ENCODE measurements at regions not wholly inside any gene's neighbourhood (a gene's known extent, or its start where the extent isn't known, plus 50 kb on each side); places are given as distances from the start of the nearest gene placed in this dataset.
"Not testable (repeated sequence)": the region's sequence is repeated elsewhere in the genome, so short reads cannot be mapped to it uniquely, and the experiment has no call there.

DNA sequence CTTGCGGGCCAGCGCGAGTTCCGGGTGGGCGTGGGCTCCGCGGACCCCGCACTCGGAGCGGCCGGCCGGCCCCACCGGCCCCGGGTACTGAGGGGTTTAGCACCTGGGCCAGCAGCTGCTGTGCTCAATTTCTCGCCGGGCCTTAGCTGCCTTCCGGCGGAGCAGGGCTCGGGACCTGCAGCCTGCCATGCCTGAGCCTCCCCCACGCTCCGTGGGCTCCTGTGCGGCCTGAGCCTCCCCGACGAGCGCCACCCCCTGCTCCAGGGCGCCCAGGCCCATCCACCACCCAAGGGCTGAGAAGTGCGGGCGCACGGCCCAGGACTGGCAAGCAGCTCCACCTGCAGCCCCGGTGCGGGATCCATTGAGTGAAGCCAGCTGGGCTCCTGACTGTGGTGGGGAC is 73.6 kb upstream of the LTA4H start:
- not testable (repeated sequence) for H3K36me3 Mint-ChIP-seq (ENCODE audit: low read depth); DNase-seq; H3K9me3 ChIP-seq (ENCODE audit: control insufficient read depth, low read length, poor library complexity, severe bottlenecking); H3K27ac Mint-ChIP-seq; ATAC-seq; H3K4me3 Mint-ChIP-seq; H3K27me3 Mint-ChIP-seq
- H3K4me1 Mint-ChIP-seq: peaks cover 19% of the 10 kb centered on the region

DNA sequence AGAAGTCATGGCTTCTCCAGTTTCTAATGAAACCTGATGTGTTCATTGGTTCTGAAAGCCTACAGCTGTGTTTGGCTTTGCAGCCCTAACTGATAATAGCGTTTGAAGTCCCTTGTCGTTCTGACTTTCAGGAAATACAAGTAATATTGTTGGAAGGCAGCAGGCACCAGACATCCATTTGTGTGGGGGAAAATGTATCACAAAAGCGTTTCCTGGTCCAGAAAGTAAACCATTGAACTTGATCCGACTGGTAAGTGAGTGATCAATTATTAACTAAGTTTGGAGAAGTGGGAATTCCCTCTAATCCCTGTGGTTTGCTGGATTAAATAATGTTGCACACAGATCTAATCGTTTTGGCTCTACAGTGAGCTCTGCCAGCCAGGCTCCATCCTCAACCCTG is 77.3 kb upstream of the LTA4H start:
- Mint-ChIP-seq H3K4me1 (peaks cover 12% of the 10 kb centered on the region), H3K36me3 (ENCODE audit: low read depth) (no peaks in the 10 kb centered on the region), H3K4me3 (no peak overlapping the region), H3K27me3 (no peaks in the 10 kb centered on the region), H3K27ac (no peak overlapping the region)
- ATAC-seq (no peak), DNase-seq (no peak)
- H3K9me3 ChIP-seq (ENCODE audit: control insufficient read depth, low read length, poor library complexity, severe bottlenecking): no peaks in the 10 kb centered on the region

DNA sequence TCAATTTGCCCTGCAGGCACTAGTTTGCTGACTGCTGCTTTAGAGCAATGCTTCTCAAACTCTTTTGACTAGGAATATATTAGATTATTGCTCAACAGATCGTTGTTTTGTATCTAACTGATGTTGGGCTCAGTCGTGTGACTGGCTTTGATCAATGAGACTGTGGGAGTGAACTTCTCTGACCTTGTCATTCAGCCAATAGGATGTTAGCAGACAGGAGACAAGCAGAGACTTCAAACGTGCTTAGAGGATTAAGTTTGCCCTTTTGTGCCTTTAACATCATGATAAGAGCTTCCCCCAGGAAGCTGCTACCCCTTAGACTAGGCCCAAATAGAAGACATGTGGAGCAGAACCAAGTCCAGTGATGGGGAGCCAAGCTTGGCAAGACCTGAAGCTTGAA is 76.7 kb upstream of the ELK3 start:
- Mint-ChIP-seq H3K36me3 (ENCODE audit: low read depth) (no peaks in the 10 kb centered on the region), H3K4me3 (no peak overlapping the region), H3K27ac (no peak overlapping the region), H3K27me3 (no peaks in the 10 kb centered on the region), H3K4me1 (peaks cover 3% of the 10 kb centered on the region)
- no peaks in the 10 kb centered on the region for H3K9me3 ChIP-seq (ENCODE audit: control insufficient read depth, low read length, poor library complexity, severe bottlenecking)
- ATAC-seq (no peak), DNase-seq (no peak)

DNA sequence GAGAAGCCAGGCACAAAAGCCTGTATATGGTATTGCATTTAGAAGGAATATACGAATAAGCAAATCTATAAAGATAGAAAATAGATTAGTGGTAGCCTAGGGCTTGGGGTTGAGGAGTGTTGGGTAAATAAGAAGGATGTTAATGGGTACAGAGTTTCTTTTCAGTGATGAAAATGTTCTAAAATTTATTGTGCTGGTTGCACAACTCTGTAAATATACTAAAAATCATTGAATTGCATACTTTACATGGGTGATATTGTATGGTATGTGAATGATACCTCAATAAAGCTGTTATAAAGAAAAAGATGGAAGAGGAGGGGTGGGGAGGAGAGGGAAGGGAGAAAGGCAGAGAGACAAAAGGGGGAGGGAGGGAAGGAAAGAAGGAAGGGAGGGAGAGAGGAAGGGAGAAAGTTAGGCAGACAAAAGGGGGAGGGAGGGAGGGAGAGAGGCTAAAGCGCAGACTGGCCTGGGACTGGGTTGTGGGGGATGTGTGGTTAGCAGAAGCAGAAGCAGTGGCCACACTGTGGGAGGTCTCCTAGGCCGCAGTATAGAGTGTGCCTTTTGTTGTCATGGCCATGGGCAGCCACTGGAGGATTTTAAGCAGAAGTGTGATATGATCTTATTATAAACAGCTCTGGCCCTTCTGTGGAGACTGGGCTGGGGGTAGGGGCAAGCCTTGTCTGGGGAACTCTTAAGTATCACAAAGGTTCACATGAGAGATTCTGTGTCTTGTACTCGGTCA is 73.6 kb upstream of the ELK3 start:
- H3K4me1 Mint-ChIP-seq: peaks cover 3% of the 10 kb centered on the region
- H3K36me3 Mint-ChIP-seq (ENCODE audit: low read depth): no peaks in the 10 kb centered on the region
- no peak for DNase-seq
- ATAC-seq: peak; percentile 45
- no peaks in the 10 kb centered on the region for H3K9me3 ChIP-seq (ENCODE audit: control insufficient read depth, low read length, poor library complexity, severe bottlenecking)
- H3K27ac Mint-ChIP-seq: no peak overlapping the region
- H3K4me3 Mint-ChIP-seq: no peak overlapping the region
- H3K27me3 Mint-ChIP-seq: no peaks in the 10 kb centered on the region

DNA sequence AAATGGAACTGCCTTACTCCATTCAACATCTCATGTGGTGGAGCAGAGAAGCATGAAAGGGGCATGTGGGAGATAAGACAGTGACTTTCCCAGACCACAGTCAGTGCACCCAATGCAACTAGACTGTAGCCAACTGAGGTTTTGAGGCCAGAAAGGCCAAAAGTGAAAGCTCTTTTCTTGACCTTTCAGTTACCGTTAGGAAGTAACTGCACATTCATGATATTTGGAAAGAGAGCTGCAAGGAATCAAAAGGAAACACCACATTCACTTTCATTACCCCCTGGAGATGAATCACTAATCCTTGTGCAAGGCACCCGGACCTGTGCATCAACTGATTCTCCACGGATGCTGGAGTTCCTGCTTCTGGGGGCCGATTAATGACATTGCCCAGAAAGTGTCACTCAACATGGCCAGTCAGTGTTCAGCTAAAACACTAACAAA is 72.9 kb upstream of the ELK3 start:
- Mint-ChIP-seq H3K27me3 (no peaks in the 10 kb centered on the region), H3K36me3 (ENCODE audit: low read depth) (no peaks in the 10 kb centered on the region), H3K27ac (no peak overlapping the region), H3K4me3 (no peak overlapping the region), H3K4me1 (peaks cover 3% of the 10 kb centered on the region)
- H3K9me3 ChIP-seq (ENCODE audit: control insufficient read depth, low read length, poor library complexity, severe bottlenecking): no peaks in the 10 kb centered on the region
- DNase-seq (no peak), ATAC-seq (no peak)

DNA sequence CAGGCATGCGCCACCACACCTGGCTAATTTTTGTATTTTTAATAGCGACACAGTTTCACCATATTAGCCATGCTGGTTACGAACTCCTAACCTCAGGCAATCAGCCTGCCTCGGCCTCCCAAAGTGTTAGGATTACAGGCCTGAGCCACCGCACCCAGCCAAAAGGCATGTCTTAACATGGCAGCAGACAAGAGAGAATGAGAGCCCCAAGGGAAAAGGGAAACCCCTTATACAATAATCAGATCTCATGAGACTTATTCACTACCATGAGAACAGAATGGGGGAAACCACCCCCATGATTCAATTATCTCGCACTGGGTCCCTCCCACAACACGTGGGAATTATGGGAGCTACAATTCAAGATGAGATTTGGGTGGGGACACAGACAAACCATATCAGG is 65.9 kb upstream of the ELK3 start:
- not testable (repeated sequence) for ATAC-seq; DNase-seq; H3K9me3 ChIP-seq (ENCODE audit: control insufficient read depth, low read length, poor library complexity, severe bottlenecking); H3K4me3 Mint-ChIP-seq; H3K27ac Mint-ChIP-seq; H3K36me3 Mint-ChIP-seq (ENCODE audit: low read depth)
- H3K4me1 Mint-ChIP-seq: peaks cover 10% of the 10 kb centered on the region
- peaks cover 16% of the 10 kb centered on the region for H3K27me3 Mint-ChIP-seq

DNA sequence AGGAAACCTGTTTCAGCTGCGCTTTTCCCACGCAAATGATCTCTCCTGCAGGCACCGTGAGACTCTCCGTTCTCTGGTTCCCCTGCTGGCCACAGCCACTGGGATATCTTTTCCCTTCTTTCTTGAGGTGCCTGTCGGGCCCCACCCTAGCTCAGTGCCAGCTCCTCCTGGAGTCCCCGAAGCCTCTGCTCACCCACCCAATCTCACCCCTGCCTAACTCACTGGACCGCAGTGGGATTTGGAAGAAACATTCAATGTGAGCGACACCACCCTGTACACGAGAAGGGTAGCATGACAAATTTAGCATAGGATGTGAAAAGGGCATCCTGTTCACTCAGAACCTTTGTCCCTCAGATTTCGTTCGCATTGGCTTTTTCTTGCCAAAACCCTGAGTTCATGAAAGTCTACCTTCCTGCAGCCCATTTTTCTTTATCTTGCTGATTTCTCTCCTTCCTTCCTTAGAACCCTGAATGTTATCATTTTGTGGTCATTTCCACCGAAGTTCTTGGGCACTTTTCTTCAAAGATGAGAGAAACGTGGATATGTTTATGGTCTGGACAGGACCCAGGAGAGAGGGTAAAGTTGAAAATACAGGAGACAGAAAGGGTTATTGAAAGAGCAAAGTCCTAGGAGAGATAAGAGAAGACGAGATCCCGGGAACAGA is 63.6 kb upstream of the ELK3 start:
- Mint-ChIP-seq H3K27me3 (peaks cover 16% of the 10 kb centered on the region), H3K27ac (no peak overlapping the region), H3K4me1 (peaks cover 19% of the 10 kb centered on the region), H3K4me3 (no peak overlapping the region), H3K36me3 (ENCODE audit: low read depth) (peaks cover 6% of the 10 kb centered on the region)
- H3K9me3 ChIP-seq (ENCODE audit: control insufficient read depth, low read length, poor library complexity, severe bottlenecking): no peaks in the 10 kb centered on the region
- ATAC-seq: no peak
- DNase-seq: no peak

DNA sequence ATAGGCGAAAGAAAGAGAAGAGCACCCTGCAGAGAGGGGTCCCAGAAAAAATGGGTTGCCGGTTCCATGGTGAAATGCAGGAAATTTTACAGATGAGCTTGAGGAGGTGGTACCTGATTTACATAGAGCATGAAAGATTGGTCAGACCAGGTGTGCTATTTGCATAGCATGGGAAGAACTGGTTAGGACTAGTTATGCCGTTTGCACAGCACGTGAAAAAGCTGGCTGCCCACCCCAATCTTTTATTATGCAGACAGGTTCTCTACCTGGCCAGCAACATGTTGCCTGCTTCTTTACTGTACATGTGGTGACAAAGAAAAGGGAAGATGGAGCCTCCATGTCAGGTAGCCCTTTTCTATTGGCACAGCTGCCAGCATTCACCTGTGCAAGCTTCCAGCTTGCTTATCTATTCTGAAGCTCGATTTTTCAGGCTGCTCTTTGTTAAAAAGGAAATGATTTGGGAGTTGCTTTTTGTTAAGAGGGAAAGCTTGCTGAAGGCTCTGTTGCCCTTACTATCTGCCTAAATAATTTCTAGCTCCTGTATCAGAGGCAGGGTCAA is 62.9 kb upstream of the ELK3 start:
- ATAC-seq (no peak), DNase-seq (no peak)
- Mint-ChIP-seq H3K4me3 (no peak overlapping the region), H3K4me1 (peaks cover 22% of the 10 kb centered on the region), H3K27me3 (peaks cover 16% of the 10 kb centered on the region), H3K36me3 (ENCODE audit: low read depth) (peaks cover 6% of the 10 kb centered on the region), H3K27ac (no peak overlapping the region)
- H3K9me3 ChIP-seq (ENCODE audit: control insufficient read depth, low read length, poor library complexity, severe bottlenecking): no peaks in the 10 kb centered on the region

DNA sequence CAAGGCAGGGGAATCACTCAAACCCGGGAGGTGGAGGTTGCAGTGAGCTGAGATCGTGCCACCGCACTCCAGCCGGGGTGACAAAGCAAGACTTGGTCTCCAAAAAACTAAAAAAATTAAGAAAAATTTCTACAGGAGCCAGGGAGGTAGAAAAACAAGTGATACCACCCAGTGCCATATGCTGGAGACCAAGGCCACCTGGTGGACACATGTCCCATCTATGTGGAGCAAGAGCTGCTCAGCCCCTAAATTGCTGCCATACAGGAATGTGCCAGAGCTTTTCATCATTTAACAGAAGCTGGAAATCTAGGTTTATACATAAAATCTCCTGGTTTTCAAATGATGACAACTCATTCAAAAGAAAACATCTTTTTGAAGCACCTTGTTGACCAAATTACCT is 61.4 kb upstream of the ELK3 start:
- H3K4me3 Mint-ChIP-seq: no peak overlapping the region
- DNase-seq: no peak
- no peak overlapping the region for H3K27ac Mint-ChIP-seq
- H3K4me1 Mint-ChIP-seq: peaks cover 27% of the 10 kb centered on the region
- ATAC-seq: no peak
- H3K9me3 ChIP-seq (ENCODE audit: control insufficient read depth, low read length, poor library complexity, severe bottlenecking): no peaks in the 10 kb centered on the region
- peaks cover 6% of the 10 kb centered on the region for H3K36me3 Mint-ChIP-seq (ENCODE audit: low read depth)
- peaks cover 20% of the 10 kb centered on the region for H3K27me3 Mint-ChIP-seq

DNA sequence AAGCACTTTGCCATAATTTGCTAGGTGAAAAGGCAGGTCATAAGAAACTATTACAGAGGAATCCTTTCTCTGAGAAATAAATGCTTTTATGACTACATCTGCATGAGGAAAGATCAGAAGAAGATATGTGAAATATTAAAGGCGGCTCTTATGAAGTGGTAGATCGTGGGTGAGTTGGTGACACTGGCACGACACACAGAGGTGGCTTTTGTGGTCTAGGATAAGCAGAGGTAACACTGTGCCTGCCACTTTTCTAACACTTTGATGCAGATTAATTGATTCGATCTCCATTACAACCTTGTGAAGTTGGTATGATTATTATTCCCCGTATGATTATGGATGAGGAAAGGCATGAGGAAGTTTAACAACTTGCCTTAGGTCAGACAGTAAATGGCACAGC is 60.0 kb upstream of the ELK3 start:
- H3K36me3 Mint-ChIP-seq (ENCODE audit: low read depth): peaks cover 6% of the 10 kb centered on the region
- peaks cover 20% of the 10 kb centered on the region for H3K27me3 Mint-ChIP-seq
- H3K4me1 Mint-ChIP-seq: peaks cover 27% of the 10 kb centered on the region
- H3K4me3 Mint-ChIP-seq: no peak overlapping the region
- DNase-seq (no peak), ATAC-seq (peak; percentile 90)
- H3K9me3 ChIP-seq (ENCODE audit: control insufficient read depth, low read length, poor library complexity, severe bottlenecking): no peaks in the 10 kb centered on the region
- H3K27ac Mint-ChIP-seq: peak overlapping the region; percentile 39

DNA sequence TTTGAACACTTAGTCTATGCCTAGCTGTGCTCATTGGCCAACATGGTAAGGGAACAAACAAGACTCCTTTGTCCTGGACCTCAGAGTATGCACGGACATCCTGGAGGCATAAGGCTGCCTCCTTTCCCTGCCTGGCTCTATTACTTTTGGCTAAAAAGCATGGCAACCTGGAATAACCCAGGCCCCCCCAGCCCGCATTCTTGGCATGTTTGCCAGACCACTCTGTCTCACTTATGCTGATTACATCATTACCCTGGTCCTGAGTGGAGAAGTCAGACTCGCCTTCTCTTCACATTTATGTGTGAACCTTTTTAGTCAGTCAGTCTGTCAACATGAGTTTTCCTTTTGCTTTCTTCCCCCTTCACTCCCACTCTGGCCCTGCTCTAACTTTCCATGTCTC is 58.0 kb upstream of the ELK3 start:
- H3K36me3 Mint-ChIP-seq (ENCODE audit: low read depth): peaks cover 2% of the 10 kb centered on the region
- peaks cover 11% of the 10 kb centered on the region for H3K27me3 Mint-ChIP-seq
- peaks cover 20% of the 10 kb centered on the region for H3K4me1 Mint-ChIP-seq
- no peak overlapping the region for H3K4me3 Mint-ChIP-seq
- H3K9me3 ChIP-seq (ENCODE audit: control insufficient read depth, low read length, poor library complexity, severe bottlenecking): no peaks in the 10 kb centered on the region
- DNase-seq (no peak), ATAC-seq (no peak)
- H3K27ac Mint-ChIP-seq: peak overlapping the region; percentile 72

DNA sequence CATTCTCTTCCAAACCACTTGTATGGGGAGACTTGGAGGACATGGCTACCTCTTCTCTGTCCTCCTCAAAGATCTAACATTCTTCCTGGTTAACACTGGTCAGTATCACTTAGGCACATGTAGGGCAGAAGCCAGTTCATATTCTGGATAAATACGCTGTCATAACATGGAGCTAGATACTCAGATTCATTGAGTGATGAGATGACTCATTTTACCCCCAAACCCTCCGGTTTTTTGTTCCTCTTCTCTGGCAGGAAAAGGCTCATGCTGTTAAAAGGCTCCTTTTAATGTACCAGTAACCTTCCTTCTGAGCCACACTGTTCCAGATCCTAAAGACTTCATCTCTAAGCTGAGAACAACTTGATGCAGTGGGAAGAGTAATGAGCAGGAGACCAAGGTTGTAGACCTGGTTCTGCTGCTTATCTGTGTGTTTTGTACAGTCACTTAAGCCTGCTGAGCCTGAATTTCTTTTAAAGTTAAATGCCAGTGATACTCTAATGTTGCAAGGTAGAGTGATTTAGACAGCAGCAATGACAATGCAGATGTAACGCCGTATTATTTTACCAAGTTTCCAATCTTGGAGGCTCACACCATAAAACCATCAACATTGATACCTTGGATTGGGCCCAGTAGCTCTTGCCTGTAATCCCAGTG is 57.3 kb upstream of the ELK3 start:
- no peak overlapping the region for H3K4me3 Mint-ChIP-seq
- no peaks in the 10 kb centered on the region for H3K9me3 ChIP-seq (ENCODE audit: control insufficient read depth, low read length, poor library complexity, severe bottlenecking)
- peak overlapping the region; percentile 72 for H3K27ac Mint-ChIP-seq
- DNase-seq (no peak), ATAC-seq (no peak)
- no peaks in the 10 kb centered on the region for H3K36me3 Mint-ChIP-seq (ENCODE audit: low read depth)
- peaks cover 4% of the 10 kb centered on the region for H3K27me3 Mint-ChIP-seq
- H3K4me1 Mint-ChIP-seq: peaks cover 17% of the 10 kb centered on the region

DNA sequence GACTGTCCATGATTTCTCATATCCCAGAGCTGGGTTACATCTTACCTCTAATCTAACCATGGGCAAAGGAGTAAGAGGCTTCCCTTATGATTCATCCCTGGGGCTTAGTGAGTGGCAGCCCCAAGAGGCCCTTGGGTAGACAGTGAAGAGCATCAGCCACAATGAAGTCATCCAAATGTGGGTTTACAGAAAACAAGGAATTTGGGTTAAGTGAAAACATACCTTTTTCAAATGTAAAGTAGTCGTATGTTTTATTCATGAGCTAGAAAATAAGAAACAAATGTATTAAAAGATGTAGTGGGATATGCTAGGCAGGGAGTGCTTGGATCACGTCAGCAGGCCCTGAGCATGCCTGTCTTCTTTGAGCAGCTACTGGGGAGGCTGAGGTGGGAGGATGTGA is 54.0 kb upstream of the ELK3 start:
- DNase-seq (no peak), ATAC-seq (no peak)
- peaks cover 4% of the 10 kb centered on the region for H3K27me3 Mint-ChIP-seq
- H3K36me3 Mint-ChIP-seq (ENCODE audit: low read depth): no peaks in the 10 kb centered on the region
- no peaks in the 10 kb centered on the region for H3K9me3 ChIP-seq (ENCODE audit: control insufficient read depth, low read length, poor library complexity, severe bottlenecking)
- H3K27ac Mint-ChIP-seq: no peak overlapping the region
- H3K4me1 Mint-ChIP-seq: peaks cover 30% of the 10 kb centered on the region
- H3K4me3 Mint-ChIP-seq: no peak overlapping the region
